ENCODE measurements at regions not wholly inside any gene's neighbourhood (a gene's known extent, or its start where the extent isn't known, plus 50 kb on each side); places are given as distances from the start of the nearest gene placed in this dataset.

- no peak for TF ChIP-seq CTCF (IDR thresholded peaks at IDR 0.05)
- H3K9me3 ChIP-seq = no peaks in the 10 kb centered on the region
- DNase-seq (peak in 3 of 6 donors; percentile 17 to 61 (median 44)), ATAC-seq (peak; percentile 77 to 95 (median 86)), FAIRE-seq (no peak)
- peaks cover 0 to 9% (median 0%) of the 10 kb centered on the region in 3 donors for H3K4me1 ChIP-seq
- no peak overlapping the region for H3K4me3 ChIP-seq
- 54 to 67% methylated on average over 1 of the region's 1 CpG for WGBS, 2 donors
- intact Hi-C loops (cut with DNase I) = no loop called here
- H3K36me3 ChIP-seq = no peaks in the 10 kb centered on the region
- no peaks in the 10 kb centered on the region for H3K27me3 ChIP-seq
- H3K27ac ChIP-seq = peak overlapping the region in 2 of 4 donors; percentile 10 to 31
Observed at GRCh38 chr2:8364668-8365067, 317.2 kb upstream of the ID2 start.

GRCh38 chr2:8365331-8365910, 316.4 kb upstream of the ID2 start:
- ATAC-seq = no peak
- Histone ChIP-seq H3K9me3 (no peaks in the 10 kb centered on the region), H3K27me3 (no peaks in the 10 kb centered on the region), H3K4me1 (peaks cover 0 to 9% (median 0%) of the 10 kb centered on the region in 3 donors), H3K27ac (no peak overlapping the region), H3K4me3 (no peak overlapping the region), H3K36me3 (no peaks in the 10 kb centered on the region)
- no peak for TF ChIP-seq CTCF (IDR thresholded peaks at IDR 0.05)
- 95 to 97% methylated on average over 16 of the region's 16 CpGs for WGBS, 2 donors
- intact Hi-C loops (cut with DNase I) = no loop called here
- no peak for FAIRE-seq
- no peak for DNase-seq

GRCh38 chr2:8367833-8368232, 314.0 kb upstream of the ID2 start:
- H3K4me1 ChIP-seq = peaks cover 0 to 9% (median 0%) of the 10 kb centered on the region in 3 donors
- DNase-seq (no peak), FAIRE-seq (no peak), ATAC-seq (no peak)
- no peaks in the 10 kb centered on the region for H3K27me3 ChIP-seq
- no peaks in the 10 kb centered on the region for H3K36me3 ChIP-seq
- no peak overlapping the region for H3K27ac ChIP-seq
- intact Hi-C loops (cut with DNase I) = no loop called here
- WGBS, 2 donors = 85 to 88% methylated on average over 3 of the region's 3 CpGs
- no peaks in the 10 kb centered on the region for H3K9me3 ChIP-seq
- no peak overlapping the region for H3K4me3 ChIP-seq
- no peak for TF ChIP-seq CTCF (IDR thresholded peaks at IDR 0.05)

GRCh38 chr2:8368463-8368862, 313.4 kb upstream of the ID2 start:
- Histone ChIP-seq H3K36me3 (no peaks in the 10 kb centered on the region), H3K4me1 (peaks cover 0 to 9% (median 0%) of the 10 kb centered on the region in 3 donors), H3K27ac (no peak overlapping the region), H3K4me3 (no peak overlapping the region), H3K9me3 (no peaks in the 10 kb centered on the region), H3K27me3 (no peaks in the 10 kb centered on the region)
- 91% methylated on average over 6 of the region's 6 CpGs for WGBS, 2 donors
- ATAC-seq = no peak
- TF ChIP-seq CTCF (IDR thresholded peaks at IDR 0.05) = no peak
- intact Hi-C loops (cut with DNase I) = no loop called here
- no peak for FAIRE-seq
- no peak for DNase-seq

GRCh38 chr2:8369522-8369921, 312.3 kb upstream of the ID2 start:
- WGBS, 2 donors = 84 to 88% methylated on average over 8 of the region's 8 CpGs

More at GRCh38 chr2:8369522-8369921, 312.3 kb upstream of the ID2 start:
- H3K4me1 ChIP-seq = peaks cover 0 to 4% (median 0%) of the 10 kb centered on the region in 3 donors
- H3K36me3 ChIP-seq = no peaks in the 10 kb centered on the region
- DNase-seq (no peak), ATAC-seq (no peak), FAIRE-seq (no peak)
- H3K4me3 ChIP-seq = no peak overlapping the region
- no peaks in the 10 kb centered on the region for H3K27me3 ChIP-seq
- no peaks in the 10 kb centered on the region for H3K9me3 ChIP-seq
- no peak for TF ChIP-seq CTCF (IDR thresholded peaks at IDR 0.05)
- intact Hi-C loops (cut with DNase I) = no loop called here
- no peak overlapping the region for H3K27ac ChIP-seq
